ENCODE measurements at regions not wholly inside any gene's neighbourhood (a gene's known extent, or its start where the extent isn't known, plus 50 kb on each side); places are given as distances from the start of the nearest gene placed in this dataset.

GRCh38 chr19:29323440-29324290, 110.7 kb upstream of the UQCRFS1 start:
- Histone ChIP-seq H3K9me3 (ENCODE audit: control insufficient read depth, insufficient read depth, low read depth, low read length) (no peaks in the 10 kb centered on the region), H3K27ac (ENCODE audit: low read depth, low read length) (no peak overlapping the region), H3K4me1 (ENCODE audit: control insufficient read depth, insufficient read depth, low read length) (peaks cover 15% of the 10 kb centered on the region), H3K27me3 (ENCODE audit: control insufficient read depth, insufficient read depth, low read length) (peaks cover 16% of the 10 kb centered on the region), H3K4me3 (ENCODE audit: low read depth, low read length) (no peak overlapping the region), H3K9ac (ENCODE audit: low read length) (no peak overlapping the region), H3K36me3 (ENCODE audit: control insufficient read depth, insufficient read depth, low read length) (no peaks in the 10 kb centered on the region)

GRCh38 chr19:29324291-29324680, 111.3 kb upstream of the UQCRFS1 start:
- H3K4me3 ChIP-seq (ENCODE audit: low read depth, low read length), result no peak overlapping the region
- no peaks in the 10 kb centered on the region for H3K36me3 ChIP-seq (ENCODE audit: control insufficient read depth, insufficient read depth, low read length)
- H3K9me3 ChIP-seq (ENCODE audit: control insufficient read depth, insufficient read depth, low read depth, low read length), result no peaks in the 10 kb centered on the region
- peaks cover 15% of the 10 kb centered on the region for H3K4me1 ChIP-seq (ENCODE audit: control insufficient read depth, insufficient read depth, low read length)
- H3K27ac ChIP-seq (ENCODE audit: low read depth, low read length), result no peak overlapping the region
- H3K9ac ChIP-seq (ENCODE audit: low read length), result no peak overlapping the region
- H3K27me3 ChIP-seq (ENCODE audit: control insufficient read depth, insufficient read depth, low read length), result peaks cover 19% of the 10 kb centered on the region

- H3K4me1 ChIP-seq (ENCODE audit: control insufficient read depth, insufficient read depth, low read length), result peaks cover 15% of the 10 kb centered on the region
- no peaks in the 10 kb centered on the region for H3K36me3 ChIP-seq (ENCODE audit: control insufficient read depth, insufficient read depth, low read length)
- no peak overlapping the region for H3K27ac ChIP-seq (ENCODE audit: low read depth, low read length)
Observed at GRCh38 chr19:29324717-29325116, 111.8 kb upstream of the UQCRFS1 start.

GRCh38 chr19:29325241-29325975, 112.5 kb upstream of the UQCRFS1 start:
- no peaks in the 10 kb centered on the region for H3K9me3 ChIP-seq (ENCODE audit: control insufficient read depth, insufficient read depth, low read depth, low read length)
- no peak overlapping the region for H3K27ac ChIP-seq (ENCODE audit: low read depth, low read length)
- H3K4me3 ChIP-seq (ENCODE audit: low read depth, low read length), result no peak overlapping the region
- H3K4me1 ChIP-seq (ENCODE audit: control insufficient read depth, insufficient read depth, low read length), result peaks cover 15% of the 10 kb centered on the region
- no peaks in the 10 kb centered on the region for H3K36me3 ChIP-seq (ENCODE audit: control insufficient read depth, insufficient read depth, low read length)
- no peak overlapping the region for H3K9ac ChIP-seq (ENCODE audit: low read length)
- H3K27me3 ChIP-seq (ENCODE audit: control insufficient read depth, insufficient read depth, low read length), result peaks cover 12% of the 10 kb centered on the region

More at GRCh38 chr19:29324717-29325116, 111.8 kb upstream of the UQCRFS1 start:
- Histone ChIP-seq H3K27me3 (ENCODE audit: control insufficient read depth, insufficient read depth, low read length) (peaks cover 19% of the 10 kb centered on the region), H3K9ac (ENCODE audit: low read length) (no peak overlapping the region), H3K9me3 (ENCODE audit: control insufficient read depth, insufficient read depth, low read depth, low read length) (no peaks in the 10 kb centered on the region), H3K4me3 (ENCODE audit: low read depth, low read length) (no peak overlapping the region)

- H3K9me3 ChIP-seq (ENCODE audit: control insufficient read depth, insufficient read depth, low read depth, low read length), result no peaks in the 10 kb centered on the region
- H3K36me3 ChIP-seq (ENCODE audit: control insufficient read depth, insufficient read depth, low read length), result no peaks in the 10 kb centered on the region
- peaks cover 11% of the 10 kb centered on the region; the same call in 1 of the 2 replicates for H3K27me3 ChIP-seq (ENCODE audit: control insufficient read depth, insufficient read depth, low read length)
- H3K9ac ChIP-seq (ENCODE audit: low read length), result no peak overlapping the region
- no peak overlapping the region for H3K4me3 ChIP-seq (ENCODE audit: low read depth, low read length)
- H3K27ac ChIP-seq (ENCODE audit: low read depth, low read length), result no peak overlapping the region
- peaks cover 15% of the 10 kb centered on the region for H3K4me1 ChIP-seq (ENCODE audit: control insufficient read depth, insufficient read depth, low read length)
Observed at GRCh38 chr19:29326351-29326750, 113.4 kb upstream of the UQCRFS1 start.

GRCh38 chr19:29326849-29327840, 114.2 kb upstream of the UQCRFS1 start:
- no peaks in the 10 kb centered on the region for H3K9me3 ChIP-seq (ENCODE audit: control insufficient read depth, insufficient read depth, low read depth, low read length)
- no peaks in the 10 kb centered on the region for H3K36me3 ChIP-seq (ENCODE audit: control insufficient read depth, insufficient read depth, low read length)
- H3K27ac ChIP-seq (ENCODE audit: low read depth, low read length), result no peak overlapping the region
- no peak overlapping the region for H3K9ac ChIP-seq (ENCODE audit: low read length)
- H3K27me3 ChIP-seq (ENCODE audit: control insufficient read depth, insufficient read depth, low read length), result peaks cover 11% of the 10 kb centered on the region; the same call in 1 of the 2 replicates
- peaks cover 15% of the 10 kb centered on the region for H3K4me1 ChIP-seq (ENCODE audit: control insufficient read depth, insufficient read depth, low read length)
- H3K4me3 ChIP-seq (ENCODE audit: low read depth, low read length), result no peak overlapping the region

GRCh38 chr19:29328586-29328985, 115.6 kb upstream of the UQCRFS1 start:
- peaks cover 11% of the 10 kb centered on the region; the same call in 1 of the 2 replicates for H3K27me3 ChIP-seq (ENCODE audit: control insufficient read depth, insufficient read depth, low read length)
- H3K4me3 ChIP-seq (ENCODE audit: low read depth, low read length), result no peak overlapping the region
- H3K9me3 ChIP-seq (ENCODE audit: control insufficient read depth, insufficient read depth, low read depth, low read length), result no peaks in the 10 kb centered on the region
- no peak overlapping the region for H3K9ac ChIP-seq (ENCODE audit: low read length)
- H3K36me3 ChIP-seq (ENCODE audit: control insufficient read depth, insufficient read depth, low read length), result no peaks in the 10 kb centered on the region
- peaks cover 15% of the 10 kb centered on the region for H3K4me1 ChIP-seq (ENCODE audit: control insufficient read depth, insufficient read depth, low read length)
- H3K27ac ChIP-seq (ENCODE audit: low read depth, low read length), result no peak overlapping the region

- Histone ChIP-seq H3K27me3 (ENCODE audit: control insufficient read depth, insufficient read depth, low read length) (peaks cover 11% of the 10 kb centered on the region; the same call in 1 of the 2 replicates), H3K4me1 (ENCODE audit: control insufficient read depth, insufficient read depth, low read length) (peaks cover 15% of the 10 kb centered on the region), H3K9ac (ENCODE audit: low read length) (no peak overlapping the region), H3K4me3 (ENCODE audit: low read depth, low read length) (no peak overlapping the region), H3K36me3 (ENCODE audit: control insufficient read depth, insufficient read depth, low read length) (no peaks in the 10 kb centered on the region), H3K9me3 (ENCODE audit: control insufficient read depth, insufficient read depth, low read depth, low read length) (no peaks in the 10 kb centered on the region), H3K27ac (ENCODE audit: low read depth, low read length) (no peak overlapping the region)
Observed at GRCh38 chr19:29329460-29330134, 116.6 kb upstream of the UQCRFS1 start.

- Histone ChIP-seq H3K27ac (ENCODE audit: low read depth, low read length) (no peak overlapping the region), H3K9me3 (ENCODE audit: control insufficient read depth, insufficient read depth, low read depth, low read length) (0 out of 2 replicates have a peak, but pooled peaks cover under 1% of the 10 kb centered on the region), H3K4me3 (ENCODE audit: low read depth, low read length) (no peak overlapping the region), H3K4me1 (ENCODE audit: control insufficient read depth, insufficient read depth, low read length) (no peaks in the 10 kb centered on the region), H3K36me3 (ENCODE audit: control insufficient read depth, insufficient read depth, low read length) (no peaks in the 10 kb centered on the region), H3K27me3 (ENCODE audit: control insufficient read depth, insufficient read depth, low read length) (no peaks in the 10 kb centered on the region), H3K9ac (ENCODE audit: low read length) (no peak overlapping the region)
Observed at GRCh38 chr19:29336425-29336824, 123.5 kb upstream of the UQCRFS1 start.

- Histone ChIP-seq H3K9me3 (ENCODE audit: control insufficient read depth, insufficient read depth, low read depth, low read length) (peaks cover 6% of the 10 kb centered on the region; the same call in 1 of the 2 replicates), H3K4me1 (ENCODE audit: control insufficient read depth, insufficient read depth, low read length) (no peaks in the 10 kb centered on the region), H3K27me3 (ENCODE audit: control insufficient read depth, insufficient read depth, low read length) (no peaks in the 10 kb centered on the region), H3K27ac (ENCODE audit: low read depth, low read length) (no peak overlapping the region), H3K9ac (ENCODE audit: low read length) (no peak overlapping the region), H3K36me3 (ENCODE audit: control insufficient read depth, insufficient read depth, low read length) (no peaks in the 10 kb centered on the region), H3K4me3 (ENCODE audit: low read depth, low read length) (no peak overlapping the region)
Observed at GRCh38 chr19:29337029-29337428, 124.1 kb upstream of the UQCRFS1 start.
